NCI-H82 (cell line): ENCODE measurements at regions not wholly inside any gene's neighbourhood (a gene's known extent, or its start where the extent isn't known, plus 50 kb on each side); places are given as distances from the start of the nearest gene placed in this dataset.
"Not testable (repeated sequence)": the region's sequence is repeated elsewhere in the genome, so short reads cannot be mapped to it uniquely, and the experiment has no call there.

ENCODE experiments used
- DNase-seq: peaks from one replicate; lab custom pipeline; 2025; lab: John Stamatoyannopoulos, UW

DNA sequence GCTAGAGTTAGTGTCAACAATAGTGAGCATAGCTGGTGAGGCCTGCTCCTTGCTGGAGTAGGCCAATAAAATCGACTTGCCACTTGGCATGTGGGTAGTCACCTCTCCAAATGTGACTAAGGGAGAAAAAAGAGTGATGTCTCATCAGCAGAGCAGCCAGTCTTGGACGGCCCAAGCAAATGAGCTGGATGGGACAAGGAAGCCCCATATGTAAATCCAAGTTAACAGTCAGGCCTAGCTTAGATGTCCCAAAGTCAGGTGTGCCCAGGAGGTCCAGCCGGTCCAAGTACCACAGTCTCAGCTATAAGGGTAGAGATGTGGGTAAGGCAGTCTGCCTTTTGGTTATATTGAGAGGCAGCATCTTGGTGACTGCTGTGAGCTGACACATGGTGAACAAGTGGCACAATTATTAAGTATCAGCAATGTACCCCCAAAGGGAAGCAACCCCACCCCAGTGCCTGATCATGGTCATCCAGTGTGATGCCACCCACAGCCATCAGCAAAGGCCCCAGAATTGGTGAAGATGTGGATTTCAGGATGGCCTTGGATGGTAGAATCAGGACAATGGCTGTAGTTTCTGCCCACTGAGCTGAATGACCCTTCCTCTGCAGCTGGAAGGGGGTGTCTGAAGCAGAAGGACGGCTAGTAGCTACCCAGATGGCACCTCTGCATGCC is 83.4 kb downstream of the TNFRSF13B start:
- no peak for DNase-seq

DNA sequence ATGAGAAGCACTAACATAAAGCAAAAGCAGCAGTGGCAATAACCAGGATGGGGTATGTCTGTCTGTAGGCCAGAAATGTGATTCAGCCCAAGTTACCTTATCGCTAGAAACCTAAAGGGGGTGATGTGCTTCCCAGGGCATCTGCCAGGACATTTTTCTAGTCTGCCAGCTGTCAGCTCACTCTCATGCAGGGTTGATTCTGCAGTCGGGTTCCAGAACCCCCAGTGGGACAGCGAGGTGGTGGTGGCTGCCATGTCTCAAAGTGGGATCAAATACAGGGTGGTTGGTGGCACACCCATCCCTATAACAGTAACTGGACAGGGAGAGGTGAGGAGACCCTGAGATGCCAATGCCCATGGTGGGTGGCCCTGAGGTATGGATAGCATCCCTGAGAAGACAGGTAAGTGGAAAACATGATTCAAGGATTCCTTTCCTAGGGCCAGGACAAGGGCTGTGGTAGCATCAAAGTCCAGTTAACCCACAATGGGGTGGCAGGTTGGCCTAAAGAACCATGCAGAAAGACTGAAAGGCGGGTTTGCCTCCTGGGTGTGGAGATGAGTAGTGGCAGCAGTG is 84.3 kb downstream of the TNFRSF13B start:
- DNase-seq = no peak

DNA sequence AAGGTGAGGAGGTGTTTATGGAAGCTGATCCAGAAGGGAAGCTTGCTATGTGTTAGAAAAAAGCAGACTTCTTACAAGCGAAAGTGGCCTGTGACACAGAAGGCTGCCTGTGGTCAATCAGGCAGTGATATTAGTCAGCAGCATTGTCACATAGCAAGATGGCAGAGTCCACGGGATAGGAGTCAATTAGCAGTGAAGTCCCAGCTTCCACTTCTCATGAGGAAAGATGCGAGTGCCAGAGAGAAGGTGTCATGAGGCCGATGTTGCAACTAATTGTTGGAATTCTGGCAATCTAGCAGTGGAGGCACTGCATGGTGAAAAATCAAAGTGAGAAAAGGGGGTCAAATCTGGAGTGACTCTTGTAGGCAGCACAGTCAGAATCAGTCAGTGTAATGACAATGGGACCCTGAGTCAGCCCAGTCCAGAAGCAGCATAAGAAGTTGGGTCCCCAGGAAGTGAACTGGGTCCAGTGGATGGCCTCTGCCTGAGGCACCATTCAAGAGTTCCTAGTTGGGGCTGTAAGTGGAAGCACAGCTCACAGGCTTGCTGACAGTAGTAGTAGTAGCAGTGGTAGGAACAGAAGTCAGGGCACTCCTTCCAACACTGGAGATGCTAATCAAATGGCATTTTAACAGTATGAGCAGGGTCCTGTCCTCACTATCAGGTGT is 85.1 kb downstream of the TNFRSF13B start:
- no peak for DNase-seq

DNA sequence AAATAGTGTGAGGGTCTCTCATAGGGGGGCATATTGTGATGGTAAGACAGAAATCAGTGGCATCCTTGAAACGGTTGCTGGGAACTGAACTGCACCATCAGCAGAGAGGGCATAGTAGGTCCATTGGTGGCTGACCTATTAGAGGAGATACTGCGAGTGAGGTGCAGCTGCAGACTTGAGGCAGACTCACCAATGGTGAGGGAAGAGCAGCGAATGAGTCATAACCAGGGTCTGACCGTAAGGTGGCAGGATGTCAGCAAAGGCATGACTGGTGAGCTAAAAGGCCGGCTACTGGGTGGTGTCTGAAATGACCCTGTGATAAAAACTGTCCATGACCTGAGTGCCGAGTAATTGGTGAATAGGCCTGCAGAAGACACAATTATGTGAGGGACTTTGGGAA is 86.7 kb downstream of the TNFRSF13B start:
- not testable (repeated sequence) for DNase-seq

DNA sequence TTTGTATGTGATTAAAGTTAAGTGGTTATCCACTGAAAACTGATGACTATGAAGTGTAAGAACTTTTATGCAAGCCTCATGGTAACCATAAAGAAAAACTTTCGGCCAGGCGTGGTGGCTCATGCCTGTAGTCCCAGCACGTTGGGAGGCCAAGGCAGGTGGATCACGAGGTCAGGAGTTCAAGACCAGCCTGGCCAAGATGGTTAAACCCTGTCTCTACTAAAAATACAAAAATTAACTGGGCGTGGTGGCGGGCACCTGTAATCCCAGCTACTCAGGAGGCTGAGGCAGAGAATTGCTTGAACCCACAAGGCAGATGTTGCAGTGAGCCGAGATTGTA is 89.0 kb downstream of the TNFRSF13B start:
- DNase-seq = not testable (repeated sequence)

DNA sequence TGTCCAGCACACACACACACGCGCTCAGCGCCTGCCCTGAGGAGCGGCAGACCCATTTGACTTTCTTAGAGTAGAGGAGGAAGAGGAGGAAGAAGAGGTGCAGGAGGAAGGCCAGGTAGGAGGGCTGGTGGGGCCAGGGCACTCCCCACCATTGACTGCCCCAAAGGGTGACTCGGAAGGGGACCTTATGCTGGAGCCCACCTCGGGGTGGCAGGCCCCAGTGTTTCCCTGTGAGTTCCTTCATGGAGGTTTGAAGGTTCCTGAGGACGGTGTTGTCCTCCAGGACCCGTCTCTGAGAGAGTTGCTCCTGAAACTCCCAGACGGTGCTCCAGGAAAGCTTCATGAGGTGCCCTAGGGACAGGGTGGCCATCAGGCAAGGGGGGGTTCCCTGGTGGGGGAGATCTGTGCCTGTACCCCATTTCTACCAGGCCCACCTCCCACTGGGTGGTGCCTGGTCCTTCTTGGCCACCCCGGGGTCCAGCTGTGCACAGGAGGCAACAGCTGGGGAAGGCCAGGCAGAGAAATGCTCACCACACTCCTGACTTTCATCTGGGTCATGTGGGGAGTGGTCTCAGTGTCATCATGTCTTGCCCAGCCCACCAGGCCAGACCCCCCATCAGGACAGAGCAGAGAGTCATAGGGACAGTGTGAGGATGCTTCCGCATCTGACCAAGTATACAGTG is 89.5 kb downstream of the TNFRSF13B start:
- DNase-seq = no peak

DNA sequence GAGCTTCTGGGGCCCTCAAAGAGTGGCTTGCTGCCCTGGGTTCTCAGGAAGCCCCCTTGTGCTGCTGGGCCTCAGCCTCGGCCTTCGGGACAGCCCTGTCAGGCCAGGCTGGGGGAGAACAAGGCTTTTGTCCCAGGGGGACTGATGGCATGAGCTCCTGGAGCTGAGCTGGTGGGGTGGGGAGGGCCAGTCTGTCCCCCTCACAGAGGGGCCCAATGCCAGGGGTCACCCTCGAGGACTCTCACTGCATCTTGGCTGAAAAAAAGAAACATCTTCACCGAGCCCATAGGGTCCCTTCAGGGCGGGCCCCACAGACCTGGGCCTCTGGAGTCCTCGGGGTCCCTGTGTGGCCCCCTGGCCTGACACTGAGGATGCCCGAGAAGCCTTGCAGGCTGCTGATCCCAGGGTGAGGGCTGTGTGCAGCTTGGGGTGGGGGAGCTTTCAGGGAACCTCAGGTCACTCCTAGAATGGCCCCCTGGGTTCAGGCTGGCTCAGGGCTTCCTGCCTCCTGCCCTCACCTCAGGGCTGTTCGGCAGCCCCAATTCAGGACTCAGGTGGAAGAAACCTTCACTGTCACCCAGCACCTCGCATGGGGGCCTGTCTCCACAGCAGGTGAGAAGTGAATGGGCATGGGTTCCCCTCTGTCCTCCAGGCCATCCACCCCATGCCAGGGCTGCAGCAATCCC is 90.5 kb downstream of the TNFRSF13B start:
- DNase-seq = no peak

DNA sequence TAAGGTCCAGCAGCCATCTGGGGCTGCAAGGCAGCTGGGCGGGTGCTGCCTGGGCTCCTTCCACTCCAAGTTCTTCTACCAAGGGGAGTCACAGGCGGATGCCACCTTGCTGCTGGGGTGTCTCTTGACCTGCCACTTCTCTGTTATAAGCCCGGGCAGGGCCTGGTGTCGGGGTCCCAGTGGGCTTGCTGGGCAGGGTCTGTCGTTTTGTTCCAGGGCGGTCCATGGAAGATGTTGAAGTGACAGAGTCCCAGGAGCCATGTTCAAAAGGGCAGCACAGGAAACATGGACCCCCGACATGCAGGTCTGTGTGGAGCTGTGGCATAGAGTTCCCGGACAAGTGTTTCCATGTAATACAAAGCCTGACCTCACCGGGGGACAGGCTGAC is 91.1 kb downstream of the TNFRSF13B start:
- DNase-seq = no peak

DNA sequence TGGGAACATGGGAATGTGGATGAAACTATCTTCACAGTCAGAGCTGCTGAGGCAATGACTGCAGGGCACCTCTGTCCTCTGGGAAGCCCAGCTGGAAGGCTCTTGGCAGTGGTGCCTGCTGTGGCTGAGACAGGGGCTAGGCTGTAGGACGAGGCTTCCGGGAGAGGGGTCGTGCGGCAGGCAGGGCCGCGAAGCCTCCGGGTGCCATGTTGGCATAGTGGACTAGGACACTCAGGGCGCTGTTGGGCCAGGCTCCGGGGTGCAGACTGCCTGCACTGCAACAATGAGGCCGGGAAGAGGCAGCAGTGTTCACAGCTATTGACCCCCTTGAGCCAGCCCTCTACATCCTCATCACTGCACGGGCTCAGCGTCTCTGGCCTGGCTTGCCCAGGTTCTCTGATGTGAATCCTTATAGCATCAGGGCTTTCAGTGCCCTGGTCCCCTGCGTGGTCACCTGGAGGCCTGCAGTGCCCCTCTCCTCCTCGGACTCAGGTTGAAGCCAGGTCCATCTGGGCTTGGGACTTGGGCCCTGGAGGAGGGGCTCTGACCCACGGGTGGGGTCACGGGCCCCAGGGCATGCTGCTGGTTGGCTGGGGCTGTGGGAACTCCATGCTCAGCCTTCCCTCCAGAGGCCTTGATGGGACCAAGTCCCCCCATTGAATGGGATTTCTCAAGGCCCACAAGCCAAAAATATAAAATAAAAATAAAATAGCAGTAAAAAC is 91.6 kb downstream of the TNFRSF13B start:
- no peak for DNase-seq

DNA sequence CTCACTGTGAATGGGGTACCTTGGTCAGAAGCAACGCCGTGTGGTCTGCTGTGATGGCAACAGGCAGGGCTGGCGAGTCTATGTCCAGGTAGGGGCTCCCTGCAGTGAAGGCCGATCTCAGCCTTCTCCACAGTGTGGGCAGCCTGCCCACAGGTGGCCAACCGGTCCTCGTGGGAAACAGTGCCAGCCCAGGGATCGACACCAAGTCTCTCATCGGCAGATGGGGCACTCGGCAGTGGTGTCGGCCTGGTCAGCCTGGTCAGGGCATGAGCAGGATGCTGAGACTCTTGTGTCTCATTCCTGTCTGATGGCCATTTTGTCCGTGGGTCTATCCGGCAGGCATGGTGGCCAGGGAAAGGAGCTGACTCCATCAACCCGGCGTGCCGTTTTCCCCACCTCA is 92.2 kb downstream of the TNFRSF13B start:
- DNase-seq = no peak

DNA sequence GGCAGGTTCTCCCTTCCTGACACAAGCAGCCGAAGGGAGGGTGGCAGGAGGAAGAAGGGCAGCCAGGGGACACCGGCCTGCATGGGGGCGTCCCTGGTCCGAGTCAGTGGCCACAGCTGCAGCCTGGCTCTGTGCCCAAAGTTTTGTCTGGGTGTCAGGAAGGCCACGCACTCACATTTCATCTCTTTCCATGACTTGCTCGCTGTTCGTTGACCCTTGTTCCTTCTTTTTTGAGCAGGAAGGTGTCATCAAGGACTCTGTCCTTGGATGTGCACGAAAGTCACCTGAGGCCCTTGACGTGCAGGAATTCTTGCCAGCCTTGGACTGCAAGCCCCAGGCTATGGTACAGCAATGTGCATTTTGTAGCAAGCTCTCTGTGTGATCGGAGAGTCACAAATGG is 93.3 kb downstream of the TNFRSF13B start:
- no peak for DNase-seq

DNA sequence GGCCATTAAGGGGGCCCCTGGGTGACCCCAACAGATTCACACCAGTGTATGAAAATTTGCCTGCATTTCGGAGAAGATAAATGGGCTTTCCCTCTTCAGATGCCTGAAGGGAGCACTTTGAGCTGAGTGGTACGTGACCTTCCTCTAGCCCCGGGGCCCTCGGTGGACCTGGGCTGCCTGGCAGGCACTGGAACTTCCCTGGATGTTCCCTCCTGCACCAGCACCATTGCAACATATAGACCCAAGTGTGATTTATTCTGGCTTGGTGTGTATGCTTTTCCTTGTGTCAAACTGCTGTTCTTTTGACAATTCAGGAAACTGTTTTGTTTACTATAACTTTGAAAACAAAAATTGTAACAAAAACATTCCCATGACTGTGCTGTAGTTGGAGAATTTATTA is 93.8 kb downstream of the TNFRSF13B start:
- no peak for DNase-seq

DNA sequence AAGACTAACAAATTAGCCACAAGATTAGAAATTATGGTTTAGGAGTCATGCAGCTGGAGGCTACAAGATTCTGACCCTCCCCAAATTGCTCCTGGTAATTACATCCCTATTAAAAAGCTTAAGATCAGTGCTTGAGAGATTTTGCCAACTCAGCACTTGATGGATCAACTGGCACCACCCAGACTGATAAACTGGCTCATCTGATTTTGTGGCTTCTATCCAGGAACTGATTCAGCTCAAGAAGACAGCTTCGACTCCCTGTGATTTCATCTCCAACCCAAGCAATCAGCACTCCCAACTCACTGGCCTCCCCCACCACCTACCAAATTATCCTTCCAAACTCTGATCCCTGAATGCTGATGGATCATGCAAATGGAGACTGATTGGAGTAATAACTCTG is 94.8 kb downstream of the TNFRSF13B start:
- no peak for DNase-seq

DNA sequence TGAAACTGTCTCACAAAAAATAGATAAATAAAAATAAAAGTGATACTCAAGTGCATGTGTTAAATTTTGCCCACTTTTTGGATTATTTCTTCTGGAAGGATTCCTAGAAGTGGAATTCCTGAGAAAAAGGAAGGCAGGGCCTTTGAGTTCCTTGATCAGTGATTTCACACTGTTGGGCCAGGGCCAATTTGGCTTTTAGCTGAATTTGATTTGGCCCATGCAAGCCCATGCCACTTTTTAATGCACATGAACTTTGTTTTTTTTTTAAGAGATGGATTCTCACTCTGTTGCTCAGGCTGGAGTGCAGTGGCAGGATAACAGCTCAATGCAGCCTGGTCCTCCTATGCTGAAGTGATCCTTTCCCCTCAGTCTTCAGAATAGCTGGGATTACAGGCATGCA is 96.3 kb downstream of the TNFRSF13B start:
- DNase-seq = no peak

DNA sequence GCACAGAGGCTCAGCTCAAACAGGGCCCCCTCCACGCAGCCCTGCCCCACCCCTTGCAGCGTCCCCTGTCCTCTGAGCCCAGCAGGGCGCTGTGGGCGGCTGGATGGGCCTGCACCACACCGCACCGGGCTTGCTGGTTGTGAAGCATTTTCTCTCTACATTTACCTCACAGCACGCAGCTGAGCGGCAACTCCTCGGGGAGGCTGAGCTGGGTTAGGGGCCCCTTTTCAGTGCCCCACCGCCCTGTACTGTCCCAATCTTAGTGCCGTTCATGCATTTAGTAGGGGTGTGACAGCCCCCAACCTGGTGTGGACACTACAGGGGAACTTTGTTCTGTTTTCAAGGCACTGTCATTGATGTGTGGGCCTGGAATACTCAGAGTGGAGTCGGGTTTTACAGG is 97.7 kb downstream of the TNFRSF13B start:
- not testable (repeated sequence) for DNase-seq

DNA sequence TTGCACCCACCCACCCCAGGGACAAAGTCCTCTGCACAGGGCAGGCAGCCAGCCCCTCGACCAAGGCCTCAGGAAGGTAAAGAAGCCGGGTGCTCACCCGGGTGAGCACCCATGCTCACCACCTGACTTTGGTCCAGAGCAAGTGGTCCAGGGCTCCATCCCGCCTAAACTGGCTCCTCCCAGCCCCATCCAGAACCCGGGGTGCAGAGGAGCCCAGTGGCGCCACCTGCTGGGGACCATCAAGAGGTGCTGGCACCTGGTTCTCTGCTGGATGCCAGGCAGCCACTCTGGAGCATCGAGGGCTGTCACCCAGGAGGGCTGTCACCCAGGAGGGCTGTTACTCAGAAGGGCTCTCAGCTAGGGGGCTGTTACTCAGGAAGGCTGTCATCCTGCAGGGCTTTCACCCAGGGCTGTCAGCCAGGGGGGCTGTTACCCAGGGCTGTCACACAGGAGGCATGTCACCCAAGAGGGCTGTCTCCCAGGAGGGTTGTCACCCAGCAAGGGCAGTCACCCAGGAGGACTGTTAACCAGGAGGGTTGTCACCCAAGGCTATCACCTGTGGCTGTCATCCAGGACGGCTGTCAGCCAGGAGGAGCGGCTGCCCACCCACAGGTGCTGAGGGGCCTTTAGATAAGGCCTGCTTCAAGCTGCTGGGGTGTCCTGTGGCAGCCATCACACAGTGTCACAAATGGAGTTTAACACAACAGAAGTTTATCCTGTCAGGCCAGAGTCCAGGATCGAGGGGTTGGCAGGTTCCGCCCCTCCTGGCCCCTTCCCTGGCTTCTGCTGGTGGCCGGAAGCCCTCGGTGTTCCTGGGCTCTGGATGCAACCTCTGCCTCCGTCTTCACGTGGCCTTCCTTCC is 98.5 kb downstream of the TNFRSF13B start:
- DNase-seq = peak; percentile 61

DNA sequence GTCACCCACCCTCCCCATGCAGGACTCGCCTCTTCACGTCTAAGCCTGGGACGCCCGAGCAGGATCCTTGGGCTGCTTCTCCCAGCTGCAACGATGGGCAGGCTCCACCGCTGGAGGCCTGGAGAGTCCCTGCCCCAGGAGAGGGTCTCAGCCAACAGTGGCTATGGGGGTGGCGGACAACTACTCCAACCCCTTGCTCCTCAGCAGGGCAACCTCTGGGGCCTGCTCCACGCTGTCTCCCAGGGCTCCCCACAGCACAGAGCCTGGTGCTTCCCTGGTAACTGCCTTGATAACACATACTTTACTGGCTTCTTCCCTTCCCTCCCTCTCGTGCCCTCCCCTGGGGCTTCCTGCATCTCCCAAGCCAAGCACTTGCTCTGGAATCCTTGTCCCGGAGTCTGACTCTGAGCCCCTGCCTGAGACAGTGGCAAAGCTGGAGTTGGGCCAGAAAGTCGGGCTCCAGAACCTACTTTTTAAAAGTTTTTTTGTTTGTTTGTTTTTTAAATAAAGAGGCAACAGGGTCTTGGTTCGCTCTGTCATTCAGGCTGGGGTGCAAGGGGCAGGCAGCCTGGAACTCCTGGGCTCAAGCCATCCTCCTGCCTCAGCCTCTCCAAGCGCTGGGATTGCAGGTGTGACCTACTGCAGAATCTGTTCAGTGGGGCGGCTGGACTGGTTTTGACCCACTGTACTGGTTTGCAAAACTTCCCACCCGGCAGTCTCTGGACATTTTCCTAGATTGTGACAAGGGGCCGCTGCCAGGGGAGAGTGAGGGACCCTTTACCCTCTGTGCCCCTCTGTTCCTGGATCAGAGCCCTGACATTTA is 99.4 kb downstream of the TNFRSF13B start:
- DNase-seq = no peak

DNA sequence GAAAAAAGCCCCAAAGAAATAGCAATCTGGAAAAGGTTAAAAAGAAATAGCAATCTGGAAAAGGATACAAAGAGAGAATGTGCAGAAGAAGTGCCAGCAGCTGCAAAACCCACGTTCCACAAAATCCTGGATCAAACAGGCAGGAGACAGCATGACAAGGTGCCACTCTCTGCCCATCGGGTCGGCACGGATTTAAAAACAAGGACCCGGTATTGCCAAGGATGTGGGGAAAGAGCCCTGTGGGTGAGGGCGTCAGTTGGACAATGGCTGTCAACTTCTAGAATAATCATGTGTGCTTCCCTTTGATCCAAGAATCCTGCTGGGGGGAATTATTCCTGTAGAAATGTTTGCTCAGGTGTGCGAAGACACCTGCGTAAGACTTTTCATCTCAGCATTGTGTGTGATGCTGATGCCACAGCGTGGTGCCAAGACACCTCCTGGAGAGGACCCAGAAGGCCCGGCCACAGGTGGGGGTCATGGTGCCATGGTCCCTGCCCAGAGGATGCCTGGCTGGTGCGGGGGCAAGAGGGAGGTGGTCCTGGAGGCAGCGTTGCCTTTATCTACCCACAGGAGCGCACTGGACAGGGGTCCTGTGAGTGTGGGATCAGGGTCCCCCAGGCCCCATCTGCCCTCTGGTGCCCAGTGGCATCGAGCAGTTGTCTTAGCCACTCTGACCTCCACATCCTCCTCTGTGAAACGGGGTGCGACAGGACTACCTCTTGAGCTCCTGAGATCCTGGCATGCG is 100.3 kb downstream of the TNFRSF13B start:
- DNase-seq = not testable (repeated sequence)
